GM18499 (cell line): ENCODE measurements at regions not wholly inside any gene's neighbourhood (a gene's known extent, or its start where the extent isn't known, plus 50 kb on each side); places are given as distances from the start of the nearest gene placed in this dataset.

Experiments used
- ATAC-seq: cut with Tn5 transposase; IDR thresholded peaks from one replicate; pipeline ENCODE4 v1.9.1; 2021; ENCODE audit warnings: moderate number of reproducible peaks; ENCODE audit not compliant: insufficient read depth, unreplicated experiment

GRCh38 chr21:16007943-16008342 lies 278.2 kb downstream of the USP25 start:
- ATAC-seq, result no peak

DNA sequence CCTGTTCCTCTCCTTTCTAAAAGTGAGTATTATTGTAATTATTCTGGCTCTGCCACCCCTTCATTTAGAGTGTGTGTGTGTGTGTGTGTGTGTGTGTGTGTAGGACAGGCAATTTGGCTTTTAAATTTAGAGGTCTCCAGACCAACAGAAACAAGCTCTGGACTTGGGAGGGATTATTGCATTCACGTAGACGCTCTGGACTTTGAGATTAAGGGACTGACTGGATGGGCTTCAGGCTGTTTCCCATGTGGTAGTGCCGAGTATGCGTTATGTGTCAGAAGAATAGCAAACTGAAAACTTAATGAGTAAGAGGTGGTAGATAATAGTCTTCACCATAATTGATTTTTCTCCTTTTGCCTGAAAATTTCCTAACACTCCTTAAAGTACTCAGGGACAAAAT lies 281.9 kb downstream of the USP25 start:
- no peak for ATAC-seq

DNA sequence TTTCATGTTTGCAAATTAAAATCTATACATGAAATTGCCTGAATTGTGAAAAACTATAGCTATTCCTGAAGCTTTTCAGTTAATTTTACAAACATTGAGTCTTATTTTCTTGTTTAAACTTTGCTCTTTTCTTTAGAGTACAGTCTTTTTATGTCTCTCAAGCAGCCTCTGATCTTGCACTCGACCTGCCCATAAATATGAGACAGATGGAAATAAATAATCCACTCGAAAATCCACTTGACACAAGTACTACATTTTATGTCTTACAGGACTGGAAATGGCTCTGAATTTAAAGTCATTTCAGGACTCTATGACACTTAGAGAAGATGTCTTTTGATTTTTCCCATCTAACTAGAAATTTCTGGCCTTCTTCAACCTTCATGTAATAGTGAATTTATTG lies 283.8 kb downstream of the USP25 start:
- no peak for ATAC-seq

DNA sequence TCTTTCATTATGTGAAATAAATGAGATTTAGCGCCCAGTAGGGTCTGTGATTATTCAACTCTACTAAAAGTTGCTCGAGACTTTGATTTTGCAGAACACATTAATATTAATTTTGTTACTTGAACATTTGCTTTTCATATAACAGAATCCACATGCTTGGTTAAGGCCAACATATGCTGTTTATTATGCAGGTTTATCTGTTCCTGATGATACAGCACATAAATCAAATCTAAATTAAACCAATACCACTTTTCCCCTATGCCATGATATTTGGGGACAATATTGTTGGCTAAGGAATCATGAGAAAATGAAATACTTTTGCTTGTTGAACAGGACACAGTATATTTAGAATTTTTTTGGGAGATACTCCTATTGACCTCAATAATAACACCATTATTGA lies 291.1 kb downstream of the USP25 start:
- ATAC-seq, result no peak

GRCh38 chr21:16022116-16022515 lies 292.3 kb downstream of the USP25 start:
- ATAC-seq, result no peak

DNA sequence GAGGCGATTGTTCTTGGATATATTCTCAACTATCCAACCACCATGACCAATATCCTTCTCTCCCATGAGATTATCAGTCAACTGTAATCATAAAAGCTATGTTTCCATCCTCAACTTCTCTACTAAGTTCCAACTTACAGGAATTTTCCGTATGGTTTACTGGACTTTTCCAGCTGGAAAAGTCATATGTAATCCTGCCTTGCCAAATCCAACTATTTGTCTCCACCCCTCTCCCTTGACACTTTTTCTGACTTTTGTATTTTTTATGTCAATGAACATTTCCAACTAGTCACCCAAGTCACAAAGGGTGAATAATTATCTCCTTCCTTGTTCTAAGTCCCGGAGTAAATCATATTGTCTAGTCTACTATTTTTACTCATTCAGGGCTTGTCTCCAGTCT lies 293.1 kb downstream of the USP25 start:
- ATAC-seq, result no peak

DNA sequence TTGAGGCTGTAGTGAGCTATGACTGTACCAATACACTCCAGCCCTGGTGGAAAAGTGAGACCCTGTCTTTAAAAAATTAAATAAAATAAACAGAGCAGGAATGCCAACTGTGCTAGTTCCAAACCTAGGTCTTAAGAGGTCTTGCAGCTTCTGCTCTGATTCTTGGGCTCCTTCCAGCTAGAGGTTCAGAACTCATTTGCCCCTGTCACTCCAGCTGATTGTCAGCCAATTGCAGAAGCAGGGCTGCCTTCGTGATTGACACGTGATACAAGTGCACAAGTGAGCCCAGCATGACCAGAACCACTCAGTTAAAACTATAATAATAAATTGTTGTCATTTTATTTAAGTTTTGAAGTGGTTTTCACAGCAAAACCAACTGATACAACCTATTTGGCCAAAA lies 298.4 kb downstream of the USP25 start:
- ATAC-seq, result no peak

- no peak for ATAC-seq
Measured at GRCh38 chr21:16028941-16029464, 299.2 kb downstream of the USP25 start.

- no peak for ATAC-seq
Measured at GRCh38 chr21:16033193-16033592, 303.4 kb downstream of the USP25 start.

GRCh38 chr21:16034446-16035190 lies 304.8 kb downstream of the USP25 start:
- no peak for ATAC-seq

GRCh38 chr21:16037421-16037955 lies 307.7 kb downstream of the USP25 start:
- ATAC-seq, result no peak

DNA sequence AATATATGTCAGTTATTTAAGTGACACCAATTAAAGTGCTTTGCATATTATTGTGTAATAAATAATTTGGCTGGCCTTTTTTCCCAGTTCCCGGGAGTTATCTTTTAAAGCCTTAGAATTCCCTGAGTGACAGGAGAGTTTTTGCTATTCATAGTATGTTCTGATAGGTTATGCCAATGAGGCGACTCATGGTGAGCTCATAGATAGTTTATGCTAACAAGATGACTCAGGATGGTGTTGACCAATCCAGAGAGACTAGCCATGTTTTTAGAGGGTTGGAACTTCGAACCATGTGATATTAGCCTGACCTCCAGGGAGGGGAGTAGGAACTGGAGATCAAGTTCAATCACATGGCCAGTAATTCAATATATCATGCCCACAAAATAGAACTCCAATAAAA lies 310.8 kb downstream of the USP25 start:
- no peak for ATAC-seq

GRCh38 chr21:16044676-16045075 lies 314.9 kb downstream of the USP25 start:
- no peak for ATAC-seq

GRCh38 chr21:16046656-16047330 lies 317.0 kb downstream of the USP25 start:
- no peak for ATAC-seq

DNA sequence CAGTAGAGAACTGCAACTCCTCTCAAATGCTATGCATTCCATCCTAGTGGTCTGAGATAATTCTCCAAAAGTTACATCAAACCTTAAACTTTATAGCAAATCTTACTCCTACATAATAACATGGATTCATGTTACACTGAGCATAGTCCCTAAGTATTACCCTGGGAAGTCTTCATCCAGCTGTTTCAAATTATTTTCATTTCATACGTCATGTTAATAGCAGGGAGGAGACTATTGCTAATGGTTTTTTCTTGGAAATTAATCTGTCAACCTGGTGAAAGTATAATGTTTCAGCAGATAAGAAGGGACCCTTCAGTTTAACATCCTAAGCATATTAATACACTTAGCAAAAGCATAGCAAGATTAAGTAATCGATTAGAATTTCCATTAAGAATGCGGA lies 318.1 kb downstream of the USP25 start:
- ATAC-seq, result no peak

GRCh38 chr21:16055014-16055413 lies 325.2 kb downstream of the USP25 start:
- ATAC-seq, result no peak

DNA sequence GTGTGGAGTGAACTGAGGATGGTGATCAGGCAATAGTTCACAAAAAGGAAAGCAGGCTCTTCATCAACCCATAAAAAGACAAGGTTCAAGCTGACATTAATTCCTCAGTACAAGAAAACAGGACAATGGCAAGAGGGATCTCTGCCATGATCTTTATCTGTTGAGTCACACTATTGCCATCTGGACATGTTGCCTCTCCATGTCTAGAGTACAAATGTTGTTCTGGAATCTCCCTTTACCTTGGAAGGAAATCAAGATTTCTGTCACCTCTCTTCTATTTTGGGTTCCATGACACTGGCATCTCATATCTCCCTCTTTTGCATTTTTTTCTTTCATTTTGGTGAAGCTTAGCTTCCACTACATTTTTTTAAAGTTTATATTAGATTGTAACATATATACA lies 329.1 kb downstream of the USP25 start:
- no peak for ATAC-seq

- ATAC-seq, result no peak
Measured at GRCh38 chr21:16059981-16060380, 330.2 kb downstream of the USP25 start.

GRCh38 chr21:16061194-16061593 lies 331.4 kb downstream of the USP25 start:
- no peak for ATAC-seq

GRCh38 chr21:16069178-16070112 lies 339.7 kb downstream of the USP25 start:
- ATAC-seq, result no peak
